HEK293T (cell line): ENCODE measurements at regions not wholly inside any gene's neighbourhood (a gene's known extent, or its start where the extent isn't known, plus 50 kb on each side); places are given as distances from the start of the nearest gene placed in this dataset.

Experiments used
- HDGF ChIP-seq: fragments of 450-650 bp; IDR thresholded peaks from 2 replicates; pipeline ENCODE4 v1.6.1; 2017; ENCODE audit warnings: antibody characterized with exemption, borderline replicate concordance
- SP1 ChIP-seq: fragments of 450-650 bp; IDR thresholded peaks from 2 replicates; pipeline ENCODE4 v1.6.1; 2017
- SUZ12 ChIP-seq: fragments of 450-650 bp; IDR thresholded peaks from 2 replicates; pipeline ENCODE4 v1.6.1; 2016; ENCODE audit warnings: mild to moderate bottlenecking

DNA sequence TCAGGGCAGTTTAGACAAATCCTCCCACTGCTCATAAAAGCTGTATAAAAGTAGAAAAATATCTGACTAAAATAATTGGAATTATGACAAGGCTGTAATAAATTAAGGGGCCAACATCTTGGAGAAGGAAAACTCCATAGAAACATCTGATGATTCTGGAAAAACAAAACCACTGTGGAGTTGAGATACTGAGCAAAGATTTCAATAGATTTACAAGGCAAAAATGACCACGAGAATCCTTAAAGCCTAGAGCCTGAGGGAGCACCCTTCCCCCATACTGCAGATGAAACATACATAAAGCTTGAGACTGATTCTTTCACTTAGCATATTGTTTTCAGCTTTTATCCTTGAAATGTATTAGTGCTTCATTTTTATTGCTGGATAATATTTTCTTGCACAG, 286.4 kb upstream of the MMADHC start:
- TF ChIP-seq SUZ12 (no peak), SP1 (no peak), HDGF (no peak)
